NCI-H82 treated with DMSO at 0.1 percent for 48 hours (cell line): ENCODE measurements at regions not wholly inside any gene's neighbourhood (a gene's known extent, or its start where the extent isn't known, plus 50 kb on each side); places are given as distances from the start of the nearest gene placed in this dataset.
"Not testable (repeated sequence)": the region's sequence is repeated elsewhere in the genome, so short reads cannot be mapped to it uniquely, and the experiment has no call there.

Experiments
- DNase-seq: peaks from one replicate; lab custom pipeline; 2025; ENCODE audit not compliant: unreplicated experiment; lab: John Stamatoyannopoulos, UW

GRCh38 chr3:153268564-153269279, 106.7 kb downstream of the RAP2B start:
- DNase-seq: no peak

DNA sequence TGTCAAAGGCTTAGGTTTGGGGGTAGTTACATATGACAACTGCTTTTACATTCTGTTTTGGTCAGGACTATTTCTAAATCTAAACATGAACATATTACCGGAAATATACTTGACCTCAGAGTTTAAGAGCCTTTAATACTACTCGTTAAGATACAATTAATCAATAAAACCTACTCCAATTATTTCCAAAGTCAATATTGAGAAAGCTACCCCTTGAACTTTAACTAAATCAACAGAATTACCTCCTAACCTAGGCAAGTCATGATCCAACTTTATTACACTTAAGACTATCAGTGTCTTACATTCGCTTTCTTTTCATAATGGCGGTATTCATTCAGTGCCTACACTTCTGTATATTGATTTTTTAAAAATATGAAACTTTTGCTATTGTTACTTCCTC, 107.7 kb downstream of the RAP2B start:
- no peak for DNase-seq

DNA sequence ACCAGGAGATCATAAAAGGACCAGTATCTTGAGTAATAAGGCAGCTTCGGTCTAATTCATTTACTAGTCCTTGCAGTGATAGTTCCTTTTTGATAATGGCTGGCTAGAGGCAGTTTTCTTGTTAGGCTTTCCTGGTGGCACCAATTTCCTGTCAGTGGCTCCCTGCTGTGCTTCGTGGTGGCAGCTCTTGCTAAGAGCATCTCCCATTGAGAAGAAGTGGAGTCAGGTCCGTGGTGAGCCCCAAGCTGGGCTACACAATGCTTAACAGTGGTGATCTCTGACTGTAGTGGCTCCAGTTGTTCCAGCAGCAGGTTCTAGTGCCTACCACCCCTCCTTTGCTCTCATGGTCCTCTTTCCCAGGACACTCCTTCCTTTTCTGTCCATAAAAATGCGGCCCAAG, 111.2 kb downstream of the RAP2B start:
- DNase-seq: no peak

DNA sequence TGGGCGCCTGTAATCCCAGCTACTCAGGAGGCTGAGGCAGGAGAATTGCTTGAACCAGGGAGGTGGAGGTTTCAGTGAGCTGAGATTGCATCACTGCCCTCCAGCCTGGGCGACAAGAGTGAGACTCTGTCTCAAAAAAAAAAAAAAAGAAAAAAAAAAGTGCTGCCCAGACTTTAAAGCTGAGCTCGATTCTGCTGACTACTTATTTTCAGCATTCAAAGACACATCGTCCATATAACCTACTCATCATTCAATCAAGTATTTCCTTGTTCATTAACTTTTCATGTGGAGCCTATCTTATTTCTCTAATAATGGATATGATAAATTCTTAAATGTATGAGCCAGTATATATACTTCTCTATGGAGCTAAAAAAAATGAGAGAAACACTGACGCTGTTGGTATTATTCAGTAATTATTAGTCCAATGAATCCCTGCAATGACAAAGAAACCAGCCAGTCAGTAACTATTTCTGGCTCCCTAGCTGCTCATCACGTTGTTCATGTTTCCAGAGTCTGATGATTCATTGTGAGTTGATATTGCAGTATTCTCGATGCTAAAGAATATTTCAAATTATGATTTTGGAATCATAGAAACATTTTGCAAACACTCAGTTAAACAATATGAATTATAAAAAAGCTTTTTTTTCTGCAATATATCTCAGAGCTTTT, 111.9 kb downstream of the RAP2B start:
- DNase-seq: no peak

- no peak for DNase-seq
Measured at GRCh38 chr3:153274561-153274960, 112.5 kb downstream of the RAP2B start.

DNA sequence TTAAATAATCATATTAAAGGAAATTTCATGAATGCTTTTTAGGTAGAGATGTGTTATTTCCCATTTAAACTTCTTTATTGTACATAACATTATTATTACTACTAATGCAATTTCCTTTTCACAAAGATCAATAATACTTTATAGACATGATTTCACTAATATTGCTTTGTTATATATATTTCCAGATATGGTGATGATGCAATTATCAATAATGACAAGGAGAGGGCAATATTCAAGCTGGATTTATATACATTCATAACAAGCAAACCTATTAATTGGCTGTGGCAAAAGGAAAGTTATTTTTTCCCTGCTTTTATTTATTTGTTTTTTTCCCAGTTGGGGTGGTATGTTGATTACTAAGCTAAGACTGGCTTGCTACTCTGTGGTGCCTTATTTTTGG, 113.5 kb downstream of the RAP2B start:
- DNase-seq: no peak

- DNase-seq: no peak
Measured at GRCh38 chr3:153277029-153277428, 115.0 kb downstream of the RAP2B start.

DNA sequence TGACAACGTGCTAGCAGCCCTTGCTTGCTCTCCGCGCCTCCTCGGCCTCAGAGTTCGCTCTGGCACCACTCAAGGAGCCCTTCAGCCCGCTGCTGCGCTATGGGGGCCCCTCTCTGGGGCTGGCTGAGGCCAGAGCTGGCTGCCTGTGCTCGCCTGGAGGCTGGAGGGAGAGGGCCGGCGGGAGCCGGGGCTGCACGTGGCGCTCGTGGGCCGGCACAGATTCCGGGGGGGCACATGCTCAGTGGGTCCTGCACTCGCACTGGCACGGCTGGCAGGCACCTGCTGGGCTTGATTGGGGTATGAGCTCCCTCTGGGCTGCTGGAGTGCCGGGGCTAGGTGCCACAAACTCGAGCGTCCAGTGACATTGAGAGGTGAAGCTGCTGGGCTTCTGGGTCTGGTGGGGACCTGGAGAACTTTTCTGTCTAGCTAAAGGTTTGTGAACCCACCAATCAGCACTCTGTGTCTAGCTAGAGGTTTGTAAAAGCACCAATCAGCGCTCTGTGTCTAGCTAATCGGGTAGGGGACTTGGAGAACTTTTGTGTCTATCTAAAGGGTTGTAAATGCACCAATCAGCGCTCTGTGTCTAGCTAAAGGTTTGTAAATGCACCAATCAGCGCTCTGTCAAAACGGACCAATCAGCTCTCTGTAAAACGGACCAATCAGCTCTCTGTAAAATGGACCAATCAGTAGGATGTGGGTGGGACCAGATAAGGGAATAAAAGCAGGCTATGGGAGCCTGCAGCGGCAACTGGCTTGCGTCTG, 119.4 kb downstream of the RAP2B start:
- DNase-seq: not testable (repeated sequence)

GRCh38 chr3:153282355-153282754, 120.3 kb downstream of the RAP2B start:
- no peak for DNase-seq

DNA sequence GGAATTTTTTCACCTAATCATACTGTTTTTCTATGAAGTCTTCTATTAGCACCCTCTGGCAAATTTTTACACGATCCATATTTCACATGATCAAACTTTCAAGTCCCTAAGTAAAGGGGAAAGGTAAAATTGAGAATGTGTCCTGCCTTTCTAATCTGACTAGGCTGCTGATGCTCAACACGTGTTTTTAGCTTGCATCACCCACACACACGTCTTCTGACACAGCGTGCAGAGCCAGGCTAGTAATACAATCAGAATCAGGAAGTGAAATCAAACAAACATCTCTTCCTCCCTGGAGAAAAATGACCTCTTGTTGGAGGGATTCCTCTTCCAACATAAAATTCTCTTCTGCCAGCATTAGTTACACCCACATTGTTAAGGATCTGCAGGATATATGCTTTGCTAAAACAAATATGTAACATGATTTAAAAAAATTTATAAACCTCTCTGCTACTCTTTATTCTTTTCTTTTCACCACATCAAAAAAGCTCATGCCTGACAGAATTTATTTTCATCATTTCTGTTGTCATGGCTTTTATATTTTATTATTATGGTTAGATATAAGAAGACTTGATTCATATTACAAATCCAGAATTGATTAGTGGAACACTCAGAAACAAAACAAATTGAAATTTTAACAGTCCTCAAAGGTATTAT, 122.4 kb downstream of the RAP2B start:
- no peak for DNase-seq

GRCh38 chr3:153285194-153285641, 123.2 kb downstream of the RAP2B start:
- DNase-seq: no peak

GRCh38 chr3:153285982-153286381, 124.0 kb downstream of the RAP2B start:
- no peak for DNase-seq

DNA sequence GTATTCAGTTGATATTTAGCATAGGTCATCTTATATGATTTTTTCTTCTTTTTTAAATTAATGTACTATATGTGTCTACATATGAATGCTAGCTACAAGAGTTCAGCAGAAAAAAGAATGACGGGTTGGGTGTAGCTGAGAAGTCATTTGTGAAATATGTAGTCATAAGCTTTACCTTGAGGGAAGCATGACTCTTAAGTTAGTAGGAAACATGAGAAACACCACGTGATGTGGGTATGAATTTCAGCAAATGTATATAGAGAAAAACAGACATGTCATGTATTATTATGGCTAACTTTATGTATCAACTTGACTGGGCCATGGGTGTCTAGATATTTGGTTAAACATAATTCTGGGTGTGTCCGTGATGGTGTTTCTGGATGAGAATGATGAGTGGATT, 125.0 kb downstream of the RAP2B start:
- no peak for DNase-seq

- DNase-seq: no peak
Measured at GRCh38 chr3:153289334-153289808, 127.3 kb downstream of the RAP2B start.

GRCh38 chr3:153290268-153291015, 128.4 kb downstream of the RAP2B start:
- DNase-seq: no peak

GRCh38 chr3:153291059-153291685, 129.1 kb downstream of the RAP2B start:
- peak; percentile 36 for DNase-seq

GRCh38 chr3:153293265-153293664, 131.2 kb downstream of the RAP2B start:
- no peak for DNase-seq

DNA sequence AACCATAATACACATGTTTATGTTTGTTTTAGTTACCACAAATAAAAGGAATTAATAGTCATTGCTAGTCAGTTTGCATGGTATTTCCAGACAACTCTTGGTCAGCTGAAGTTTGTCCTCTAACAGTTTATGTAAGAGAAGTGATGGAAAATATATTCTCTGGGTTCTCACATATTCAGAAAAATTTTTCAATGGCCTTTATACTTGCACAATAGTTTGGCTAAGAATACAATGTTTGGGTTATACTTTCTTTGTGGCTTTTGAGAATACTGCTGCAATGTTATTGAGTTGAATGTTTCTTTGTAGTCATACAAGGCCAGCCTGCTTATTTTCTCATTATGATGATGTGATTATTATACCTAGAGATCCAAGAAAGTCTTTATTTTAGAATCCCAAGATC, 133.9 kb downstream of the RAP2B start:
- DNase-seq: no peak

DNA sequence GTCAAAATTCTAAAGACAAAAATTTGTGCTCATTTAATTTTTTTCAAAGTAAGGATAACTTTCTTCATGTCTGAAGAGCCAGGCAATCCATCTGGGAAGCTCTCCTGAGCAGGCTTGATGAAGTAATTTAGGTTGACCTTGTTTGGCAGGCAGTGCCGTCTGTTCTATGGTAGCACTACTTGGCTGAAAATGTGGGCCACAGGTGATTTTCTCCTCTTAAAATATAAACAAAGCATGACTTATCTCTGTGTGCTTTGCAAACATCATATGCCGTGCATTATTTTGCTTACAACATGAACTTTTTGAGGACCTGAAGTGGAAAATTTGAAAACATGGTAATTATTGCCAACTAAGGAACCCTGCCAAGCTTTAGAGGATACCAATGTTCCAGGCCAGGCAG, 143.2 kb downstream of the RAP2B start:
- no peak for DNase-seq

DNA sequence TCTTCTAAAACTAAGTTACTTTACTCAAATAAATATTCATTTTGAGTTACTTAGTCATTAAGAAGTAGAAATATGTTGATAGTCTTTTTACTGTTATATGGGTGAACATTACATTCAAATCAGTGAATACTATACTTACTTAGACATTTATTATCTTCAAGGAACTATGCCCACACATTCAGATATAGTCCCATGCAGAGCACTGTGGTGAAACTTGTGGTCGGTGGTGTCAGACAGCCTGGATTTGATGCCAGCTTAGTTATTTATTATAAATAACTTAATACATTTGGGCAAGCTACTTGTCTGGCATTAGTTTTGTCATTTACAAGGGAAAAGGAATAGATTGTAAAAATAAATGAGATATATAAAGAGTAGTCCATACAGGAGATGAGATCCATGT, 149.5 kb downstream of the RAP2B start:
- no peak for DNase-seq
